ENCODE measurements at regions not wholly inside any gene's neighbourhood (a gene's known extent, or its start where the extent isn't known, plus 50 kb on each side); places are given as distances from the start of the nearest gene placed in this dataset.
"Not testable (repeated sequence)": the region's sequence is repeated elsewhere in the genome, so short reads cannot be mapped to it uniquely, and the experiment has no call there.

DNA sequence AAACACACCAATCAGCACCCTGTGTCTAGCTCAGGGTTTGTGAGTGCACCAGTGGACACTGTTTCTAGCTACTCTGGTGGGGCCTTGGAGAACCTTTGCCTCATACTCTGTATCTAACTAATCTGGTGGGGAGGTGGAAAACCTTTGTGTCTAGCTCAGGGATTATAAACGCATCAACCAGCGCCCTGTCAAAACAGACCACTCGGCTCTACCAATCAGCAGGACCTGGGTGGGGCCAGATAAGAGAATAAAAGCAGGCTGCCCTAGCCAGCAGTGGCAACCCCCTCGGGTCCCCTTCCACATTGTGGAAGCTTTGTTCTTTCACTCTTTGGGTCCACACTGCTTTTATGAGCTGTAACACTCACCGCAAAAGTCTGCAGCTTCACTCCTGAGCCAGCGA, 121.8 kb downstream of the FSCB start:
- not testable (repeated sequence) for DNase-seq

DNA sequence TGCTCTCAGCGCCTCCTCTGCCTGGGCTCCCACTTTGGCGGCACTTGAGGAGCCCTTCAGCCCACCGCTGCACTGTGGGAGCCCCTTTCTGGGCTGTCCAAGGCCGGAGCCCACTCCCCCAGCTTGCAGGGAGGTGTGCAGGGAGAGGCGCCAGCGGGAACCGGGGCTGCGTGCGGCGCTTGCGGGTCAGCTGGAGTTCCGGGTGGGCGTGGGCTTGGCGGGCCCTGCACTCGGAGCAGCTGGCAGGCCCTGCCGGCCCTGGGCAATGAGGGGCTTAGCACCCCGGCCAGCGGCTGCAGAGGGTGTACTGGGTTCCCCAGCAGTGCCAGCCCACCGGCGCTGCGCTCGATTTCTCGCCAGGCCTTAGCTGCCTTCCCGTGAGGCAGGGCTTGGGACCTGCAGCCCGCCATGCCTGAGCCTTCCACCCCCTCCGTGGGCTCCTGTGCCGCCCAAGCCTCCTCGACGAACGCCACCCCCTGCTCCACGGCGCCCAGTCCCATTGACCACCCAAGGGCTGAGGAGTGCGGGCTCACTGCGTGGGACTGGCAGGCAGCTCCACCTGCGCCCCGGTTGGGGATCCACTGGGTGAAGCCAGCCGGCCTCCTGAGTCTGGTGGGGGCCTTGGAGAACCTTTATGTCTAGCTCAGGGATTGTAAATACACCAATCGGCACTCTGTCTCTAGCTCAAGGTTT, 122.3 kb downstream of the FSCB start:
- DNase-seq, result not testable (repeated sequence)

DNA sequence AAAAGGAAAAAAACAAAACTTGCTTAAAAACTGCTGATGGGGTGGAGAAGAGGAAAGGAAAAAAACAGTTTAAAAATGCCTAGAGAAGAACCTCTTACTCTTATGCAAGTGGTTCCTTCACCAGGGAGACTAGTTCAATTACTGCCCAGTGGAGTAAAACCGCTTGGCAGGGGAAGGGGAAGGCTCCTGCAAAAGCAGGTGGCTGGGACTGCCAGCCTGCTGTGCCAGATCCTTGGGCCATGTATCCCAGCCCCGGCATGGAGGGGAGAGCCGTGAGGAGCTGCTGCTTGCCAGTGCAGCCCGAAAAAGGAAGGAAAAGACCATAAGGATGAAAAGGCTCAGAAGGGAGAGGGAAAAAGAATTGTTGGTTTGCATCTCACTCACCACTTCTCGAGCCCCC, 123.0 kb downstream of the FSCB start:
- no peak for DNase-seq

DNA sequence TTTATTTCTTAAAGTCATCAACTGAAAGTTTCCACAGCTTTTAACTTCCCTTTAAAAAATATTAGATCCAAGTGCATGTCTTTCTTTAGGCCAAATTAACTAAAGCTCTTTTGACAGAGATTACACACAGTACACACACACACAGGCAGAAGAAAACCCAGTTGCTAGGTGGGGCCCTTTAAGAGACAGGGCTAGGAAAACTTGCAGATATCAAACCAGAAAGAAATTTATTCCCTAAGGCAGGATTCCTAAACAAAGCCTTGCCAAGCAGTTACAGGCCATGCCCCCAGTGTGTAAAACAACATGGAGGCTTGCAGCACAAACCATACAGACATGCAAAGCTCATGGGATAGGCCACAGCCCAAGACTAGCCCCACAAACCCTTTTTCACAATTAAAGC, 123.4 kb downstream of the FSCB start:
- no peak for DNase-seq

DNA sequence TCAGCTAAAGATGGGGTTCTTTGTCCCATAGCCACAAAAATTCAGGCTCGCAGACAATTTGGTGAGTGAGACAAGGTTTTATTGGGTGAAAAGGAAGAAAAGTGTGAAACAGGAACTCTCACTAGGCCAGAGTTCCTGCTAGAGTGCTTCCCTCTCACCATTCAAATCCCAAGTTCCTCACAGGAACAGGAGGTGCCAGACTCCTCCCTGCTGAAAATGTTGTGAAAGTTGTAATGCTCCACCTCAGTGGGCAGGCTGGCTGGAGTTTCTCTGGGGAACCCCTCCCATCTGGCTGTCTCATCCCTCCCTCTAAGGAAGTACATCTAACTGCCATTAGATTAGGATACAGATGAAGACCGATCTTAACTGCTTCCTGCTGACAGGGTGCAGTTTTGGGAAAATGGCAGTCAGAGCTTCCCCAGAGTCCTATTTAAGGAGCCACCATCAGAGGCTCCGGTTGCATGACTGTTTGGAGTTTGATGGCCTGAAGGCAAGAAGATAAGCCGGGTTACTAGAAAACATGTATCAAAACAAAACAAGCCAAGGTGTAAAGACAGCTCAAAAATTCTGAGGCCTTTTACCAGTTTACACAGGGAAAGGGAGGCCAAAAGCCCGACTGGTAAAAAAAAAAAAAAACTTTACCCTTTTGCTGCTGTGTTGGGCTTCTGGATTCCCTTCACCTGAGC, 127.6 kb downstream of the FSCB start:
- DNase-seq, result no peak

DNA sequence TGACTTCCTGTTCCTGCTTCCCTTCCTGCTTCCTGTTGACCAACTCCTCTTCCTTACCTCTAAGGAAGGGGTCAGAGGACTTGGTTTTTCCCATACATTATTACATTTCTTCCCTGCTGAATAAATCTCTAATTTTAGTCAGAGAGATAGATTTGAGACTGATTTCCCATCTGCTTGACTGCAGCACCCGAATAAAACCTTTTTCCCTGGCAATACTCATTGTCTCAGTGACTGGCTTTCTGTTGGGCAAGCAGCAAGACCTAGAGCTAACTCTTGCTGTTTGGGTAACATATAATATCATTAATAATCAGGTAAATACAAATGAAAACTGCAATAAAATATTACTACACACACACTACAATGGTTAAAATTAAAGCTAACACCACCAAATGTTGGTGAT, 132.2 kb downstream of the FSCB start:
- no peak for DNase-seq

DNA sequence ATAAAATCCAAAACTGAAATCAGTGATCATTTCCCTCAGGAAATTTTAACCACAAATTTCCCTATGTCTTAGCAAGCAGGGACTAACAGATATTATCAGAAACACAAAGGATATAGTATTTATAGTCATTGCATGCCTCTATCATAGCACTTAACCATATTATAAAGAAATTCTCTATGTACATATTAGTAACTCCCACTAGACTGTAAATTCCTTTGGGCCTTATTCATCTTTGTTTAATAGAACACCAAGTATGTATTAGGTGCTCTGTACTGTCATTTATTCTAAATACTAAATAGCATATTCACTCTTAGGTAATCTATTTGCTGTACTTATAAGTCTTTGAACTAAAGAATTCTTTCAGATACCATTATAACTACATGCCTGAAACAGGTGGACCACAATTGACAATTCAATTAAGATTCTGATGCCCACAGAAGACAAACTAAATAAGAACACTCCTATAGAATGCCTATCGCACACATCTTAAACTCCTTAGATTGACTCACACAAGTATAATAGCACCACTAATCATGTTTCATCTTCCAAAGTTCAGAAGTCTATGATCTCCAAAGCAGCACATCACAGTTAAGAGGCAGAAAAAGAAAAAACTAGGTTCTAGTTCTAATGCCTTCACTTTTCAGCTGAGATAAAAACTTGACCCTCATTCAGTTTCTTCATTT, 134.1 kb downstream of the FSCB start:
- no peak for DNase-seq

DNA sequence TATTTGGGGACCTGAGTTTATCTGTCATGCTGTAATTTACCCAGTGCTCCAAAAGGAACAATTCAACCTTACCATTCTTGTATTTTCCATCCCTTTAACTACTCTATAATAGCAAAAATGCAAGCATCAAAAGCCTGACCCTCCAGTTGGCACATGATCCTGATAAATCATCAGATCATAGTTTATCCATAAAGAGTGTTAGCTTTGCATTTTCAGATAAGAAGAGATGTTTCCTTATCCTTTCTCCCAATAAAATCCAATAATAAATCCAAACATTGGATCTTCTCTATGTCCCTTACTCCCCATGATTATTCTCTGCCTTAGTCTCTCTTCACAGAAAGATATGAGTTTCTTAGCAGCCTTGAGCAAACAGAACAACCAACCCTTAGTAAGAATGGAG, 134.9 kb downstream of the FSCB start:
- no peak for DNase-seq

DNA sequence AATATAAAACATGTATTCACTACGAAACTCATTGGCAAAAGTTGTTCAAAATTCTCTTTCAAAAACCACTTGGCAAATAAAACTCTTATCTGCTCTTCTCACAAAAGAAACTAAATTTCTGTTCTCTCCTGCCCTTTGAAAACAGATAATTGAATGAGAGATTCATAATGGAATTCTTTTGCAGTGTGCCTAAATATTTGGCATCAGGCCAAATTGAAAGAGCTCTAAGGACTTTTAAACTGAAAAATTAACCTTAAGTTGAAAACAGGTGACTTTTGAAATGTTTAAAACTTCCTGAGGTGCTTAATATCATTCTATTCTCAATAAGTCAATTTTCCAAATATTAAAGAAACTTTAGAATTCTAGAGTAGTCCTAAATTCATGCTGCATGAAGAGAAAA, 136.4 kb downstream of the FSCB start:
- no peak for DNase-seq

DNA sequence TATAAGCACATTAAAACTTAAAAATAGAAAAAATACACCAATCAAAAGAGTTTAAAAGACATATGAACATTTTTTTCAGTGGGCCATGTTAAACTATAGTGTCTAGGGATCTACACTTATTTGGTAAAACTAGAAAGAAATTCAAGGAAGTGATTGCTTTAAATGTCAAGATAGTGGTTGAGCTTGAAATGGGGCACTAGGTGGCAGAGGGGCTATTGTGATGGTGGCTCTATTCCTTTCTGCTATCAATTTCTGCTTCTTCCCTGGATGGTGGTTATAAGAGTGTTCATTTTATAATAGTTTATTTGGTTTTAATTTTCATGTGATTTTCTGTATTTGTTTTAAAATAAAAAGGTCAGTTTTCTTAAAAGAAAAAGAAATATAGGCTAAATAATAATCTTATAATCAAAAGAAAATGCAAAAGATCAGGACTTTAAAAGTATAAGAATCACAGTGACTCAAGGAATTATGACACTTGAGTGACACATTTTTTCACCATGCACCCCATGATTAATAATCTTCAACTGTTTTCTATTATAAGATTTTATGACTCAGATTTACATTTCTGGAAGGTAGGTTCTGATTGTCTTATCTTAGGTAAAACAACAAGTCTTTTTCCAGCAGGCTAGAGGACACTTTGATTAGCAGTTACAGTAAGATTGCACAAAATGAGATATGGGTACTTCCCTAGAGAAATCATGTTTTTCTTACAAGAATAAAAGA, 137.5 kb downstream of the FSCB start:
- no peak for DNase-seq

DNA sequence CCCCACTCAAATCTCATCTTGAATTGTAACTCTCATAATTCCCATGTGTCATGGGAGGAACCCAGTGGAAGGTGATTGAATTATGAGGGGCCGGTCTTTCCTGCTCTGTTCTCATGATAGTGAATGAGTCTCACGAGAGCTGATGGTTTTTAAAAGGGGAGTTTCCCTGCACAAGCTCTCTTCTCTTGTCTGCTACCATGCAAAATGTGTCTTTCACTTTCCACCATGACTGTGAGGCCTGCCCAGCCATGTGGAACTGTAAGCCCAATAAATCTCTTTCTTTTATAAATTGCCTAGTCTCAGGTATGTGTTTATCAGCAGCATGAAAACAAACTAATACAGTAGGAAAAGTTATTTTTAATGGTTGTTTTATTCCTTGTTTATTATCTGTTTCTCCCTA, 146.0 kb downstream of the FSCB start:
- no peak for DNase-seq

DNA sequence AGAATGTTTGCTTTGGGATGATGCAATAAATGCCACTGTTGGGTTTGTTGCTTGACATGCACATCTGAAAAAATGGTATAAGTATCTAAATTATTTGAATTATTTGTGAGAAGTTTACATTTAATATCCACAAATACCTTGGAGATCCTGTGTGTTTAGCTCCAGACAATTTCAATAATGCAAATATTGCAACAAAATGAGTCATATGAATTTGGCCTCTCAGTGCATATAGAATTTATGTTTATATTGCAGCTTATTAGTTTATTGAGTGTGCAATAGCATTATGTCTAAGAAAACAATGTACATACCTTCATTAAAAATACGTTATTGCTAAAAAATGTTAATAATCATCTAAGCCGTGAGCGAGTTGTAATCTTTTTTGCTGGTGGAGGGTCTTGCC, 153.3 kb downstream of the FSCB start:
- no peak for DNase-seq

DNA sequence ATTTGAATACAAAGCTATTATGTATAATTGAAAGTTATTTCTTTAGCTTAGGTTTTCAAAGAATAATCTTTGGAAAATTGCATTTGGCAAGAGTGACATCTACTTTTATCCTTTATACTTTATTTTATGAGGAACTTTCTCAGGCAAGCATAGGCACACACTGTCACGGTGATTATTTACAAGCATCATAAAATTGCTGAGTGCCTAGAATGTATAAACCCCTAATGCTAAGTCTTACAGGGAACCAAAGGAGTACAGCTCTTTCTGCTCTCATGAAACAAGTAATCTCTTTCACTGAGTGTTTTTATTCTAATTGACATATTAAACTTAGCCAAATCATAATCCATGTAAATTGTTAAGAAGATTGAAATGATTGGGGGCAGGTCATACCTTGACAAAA, 154.9 kb downstream of the FSCB start:
- DNase-seq, result no peak

DNA sequence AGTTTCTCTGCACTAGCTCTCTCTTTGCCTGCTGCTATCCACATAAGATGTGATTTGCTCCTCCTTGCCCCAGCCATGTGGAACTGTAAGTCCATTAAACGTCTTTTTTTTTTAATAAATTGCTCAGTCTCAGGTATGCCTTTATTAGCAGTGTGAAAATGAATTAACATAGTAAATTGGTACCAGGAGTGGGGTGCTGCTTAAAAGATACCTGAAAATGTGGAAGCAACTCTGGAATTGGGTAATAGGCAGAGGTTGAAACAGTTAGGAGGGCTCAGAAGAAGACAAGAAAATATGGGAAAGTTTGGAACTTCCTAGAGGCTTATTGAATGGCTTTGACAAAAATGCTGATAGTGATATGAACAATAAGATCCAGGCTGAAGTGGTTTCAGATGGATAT, 159.8 kb downstream of the FSCB start:
- no peak for DNase-seq

DNA sequence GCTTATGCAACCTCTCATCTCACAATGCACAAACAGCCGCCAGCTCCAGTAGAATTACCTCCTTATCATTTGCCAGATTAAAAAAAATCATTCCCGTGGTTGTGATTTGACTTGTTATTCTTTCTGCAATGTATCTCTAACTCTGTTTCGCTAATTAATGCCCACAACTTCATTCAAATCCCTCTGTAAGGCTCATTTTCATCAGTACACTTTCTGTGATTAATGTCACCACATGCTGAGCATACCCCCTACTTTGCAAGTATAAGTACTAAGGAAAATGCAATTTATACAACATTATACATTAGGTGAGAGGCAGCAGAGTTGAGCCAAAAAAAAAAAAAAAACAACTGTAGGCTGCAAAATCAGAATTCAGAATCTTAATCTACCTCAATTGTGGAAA, 166.0 kb downstream of the FSCB start:
- DNase-seq, result no peak

DNA sequence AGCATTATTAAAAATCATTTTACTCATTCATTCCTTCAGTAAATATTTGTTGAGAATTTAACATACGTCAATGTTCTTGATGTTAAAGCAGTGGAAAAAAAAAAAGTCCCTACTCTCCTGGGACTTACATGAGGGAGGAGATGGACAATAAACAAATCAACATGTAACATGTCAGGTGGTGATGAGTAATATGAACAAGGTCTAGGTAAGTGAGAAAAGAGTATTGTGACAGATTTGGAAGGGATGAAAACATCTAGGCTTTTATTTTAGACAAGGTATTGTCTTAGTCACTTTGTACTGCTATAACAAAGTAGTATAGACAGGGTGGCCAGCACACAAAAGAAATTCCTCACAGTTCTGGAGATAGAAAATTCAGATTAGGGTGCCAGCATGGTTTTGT, 167.2 kb downstream of the FSCB start:
- no peak for DNase-seq

DNA sequence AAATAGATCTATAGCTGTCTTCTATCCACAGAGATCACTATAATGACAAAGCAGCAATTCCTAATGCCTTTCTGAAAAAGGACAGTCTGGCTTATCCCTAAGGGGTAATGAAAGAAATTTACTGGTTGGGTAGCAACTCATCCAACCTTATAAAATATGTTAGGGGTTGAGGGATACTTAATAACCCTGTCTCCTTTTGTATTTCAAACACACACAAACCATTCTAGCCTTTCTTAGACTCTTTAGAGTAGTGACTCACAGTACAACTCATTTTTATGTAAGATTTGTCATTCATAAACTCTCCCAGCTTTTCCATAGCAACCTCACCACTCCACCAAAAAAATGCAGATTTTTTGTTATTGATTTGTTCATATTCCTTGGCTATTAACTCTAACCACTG, 167.9 kb downstream of the FSCB start:
- no peak for DNase-seq

DNA sequence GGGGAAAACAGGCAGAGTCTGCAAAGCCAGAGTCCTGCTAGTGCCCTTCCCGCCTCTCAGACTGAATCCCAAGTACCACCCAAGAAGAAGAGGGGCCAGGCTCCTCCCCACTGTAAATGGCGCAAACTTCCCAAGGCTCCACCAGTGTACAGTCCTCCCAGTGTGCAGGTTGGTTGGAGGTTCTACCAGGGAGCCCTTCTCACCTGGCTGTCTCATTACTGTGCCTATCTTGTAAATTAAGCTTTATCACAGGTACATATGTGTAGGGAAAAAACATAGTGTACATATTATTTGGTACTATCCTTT, 189.7 kb downstream of the FSCB start:
- DNase-seq, result no peak

DNA sequence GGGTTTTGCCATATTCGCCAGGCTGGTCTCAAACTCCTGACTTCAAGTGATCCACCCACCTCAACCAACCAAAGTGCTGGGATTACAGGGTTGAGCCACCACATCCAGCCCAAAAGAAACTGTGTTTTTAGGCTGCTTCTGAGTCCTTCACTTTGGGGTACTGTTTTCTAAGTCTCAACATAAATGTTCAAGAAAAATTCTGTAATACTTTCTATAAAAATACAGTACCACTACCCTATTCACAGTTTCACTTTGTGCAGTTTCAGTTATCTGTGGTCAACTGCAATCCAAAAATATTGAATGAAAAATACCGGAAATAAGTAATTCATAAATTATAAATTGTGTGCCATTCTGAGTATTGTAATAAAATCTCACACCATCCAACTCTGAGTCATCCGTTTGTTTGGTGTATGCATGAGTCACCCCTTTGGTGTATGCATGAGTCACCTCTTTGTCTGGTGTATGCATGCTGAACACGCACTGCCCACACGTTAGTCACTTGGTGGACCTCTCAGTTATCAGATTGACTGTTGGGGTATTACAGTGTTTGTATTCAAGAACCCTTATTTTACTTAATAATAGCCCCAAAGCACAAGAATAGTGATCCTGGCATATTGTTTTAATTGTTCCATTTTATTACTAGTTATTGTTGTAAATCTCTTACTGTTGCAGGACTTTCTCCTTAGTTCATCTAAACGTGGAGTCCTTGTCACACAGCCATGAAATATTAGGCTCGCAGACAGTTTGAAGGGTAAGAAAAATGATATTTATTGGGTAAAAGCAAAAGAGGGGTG, 190.2 kb downstream of the FSCB start:
- DNase-seq, result peak; percentile 10

DNA sequence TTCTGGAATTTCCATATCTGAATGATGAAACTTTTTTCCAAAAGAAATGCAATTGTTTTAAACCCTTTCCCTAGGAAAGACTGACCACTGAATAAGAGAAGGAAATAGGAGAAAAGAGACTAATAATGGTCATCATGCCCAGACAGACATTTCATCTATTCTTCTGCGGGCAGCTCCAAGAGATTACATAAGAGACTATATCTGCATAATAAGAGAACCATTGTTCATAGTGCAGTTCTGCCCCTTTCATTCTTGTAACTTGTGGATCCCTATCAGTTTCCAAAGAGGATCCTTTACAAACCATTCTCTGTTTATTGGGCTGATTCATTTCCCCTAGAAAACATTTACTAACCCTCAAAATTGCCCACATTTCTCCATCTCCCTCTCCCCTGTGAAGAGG, 197.8 kb downstream of the FSCB start:
- DNase-seq, result no peak

DNA sequence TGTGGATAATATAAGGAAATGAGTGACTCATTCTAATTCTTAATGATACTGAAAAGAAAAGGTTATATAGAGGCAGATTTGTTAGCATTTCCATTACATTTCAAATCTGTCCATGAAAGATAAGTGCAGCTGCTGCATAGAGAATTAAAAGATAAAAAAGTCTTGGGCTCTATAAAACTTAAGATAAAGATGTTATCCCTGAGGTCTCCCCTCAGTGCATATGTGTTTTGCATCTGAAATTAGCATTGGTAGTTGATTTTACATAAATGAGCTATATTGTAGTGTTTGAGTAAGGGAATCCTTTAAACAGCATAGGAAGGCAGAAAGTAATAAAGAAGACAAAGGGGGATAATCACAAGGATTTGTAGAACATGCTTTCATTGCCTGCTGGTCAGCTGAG, 206.2 kb downstream of the FSCB start:
- DNase-seq, result no peak

DNA sequence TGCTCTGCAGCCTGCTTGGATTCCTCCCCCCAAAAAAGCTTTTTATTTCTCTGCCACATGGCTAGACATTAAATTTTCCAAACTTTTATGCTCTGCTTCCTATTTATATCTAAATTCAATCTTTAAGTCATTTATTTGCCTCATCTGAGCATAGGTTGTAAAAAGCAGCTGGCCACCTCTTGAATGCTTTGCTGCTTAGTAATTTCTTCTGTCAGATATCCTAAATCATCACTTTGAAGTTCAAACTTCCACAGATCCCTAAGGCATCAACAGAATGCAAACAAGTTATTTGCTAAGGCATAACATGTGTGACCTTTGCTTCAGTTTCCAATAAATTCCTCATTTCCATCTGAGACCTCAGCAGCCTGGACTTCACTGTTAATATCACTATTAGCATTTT, 209.6 kb downstream of the FSCB start:
- DNase-seq, result no peak

DNA sequence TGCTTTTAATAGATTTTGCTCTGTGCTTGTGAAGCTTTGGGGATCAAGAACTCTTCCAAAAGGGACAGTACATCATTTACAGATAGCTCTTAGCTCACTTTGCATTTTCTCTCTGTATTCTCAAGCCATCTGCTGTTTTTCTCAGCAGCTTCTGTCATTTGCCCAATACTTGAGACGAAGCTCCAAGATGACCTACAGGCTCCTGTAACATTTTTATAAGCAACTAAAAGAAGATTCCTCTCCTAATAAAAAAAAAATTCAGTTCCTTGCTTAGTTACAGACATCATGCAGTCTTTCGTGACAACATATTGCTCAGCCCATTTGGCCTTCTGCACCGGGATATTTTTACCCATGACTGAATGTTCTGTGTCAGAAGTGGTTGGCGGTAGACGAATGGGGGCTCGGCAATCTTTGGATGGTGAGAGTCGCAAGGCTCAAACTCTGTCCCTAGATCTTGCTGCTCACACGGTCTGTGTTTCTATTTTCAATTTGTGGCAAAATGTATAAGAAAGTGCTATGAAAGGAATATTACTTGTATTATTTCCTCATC, 215.6 kb downstream of the FSCB start:
- no peak for DNase-seq

All from NCI-H510A treated with DMSO at 0.1 percent for 48 hours (cell line).